ENCODE measurements at regions not wholly inside any gene's neighbourhood (a gene's known extent, or its start where the extent isn't known, plus 50 kb on each side); places are given as distances from the start of the nearest gene placed in this dataset.

- Histone ChIP-seq H3K27me3 (no peaks in the 10 kb centered on the region), H3K27ac (no peak overlapping the region), H3K4me1 (no peaks in the 10 kb centered on the region), H3K36me3 (no peaks in the 10 kb centered on the region), H3K9me3 (no peaks in the 10 kb centered on the region), H3K4me3 (no peak overlapping the region)
- DNase-seq (no peak), ATAC-seq (no peak)
- TF ChIP-seq CTCF (IDR thresholded peaks at IDR 0.05), result no peak
- intact Hi-C loops (cut with DNase I), result no loop called here
Observed at GRCh38 chr10:10855151-10855581, 162.5 kb upstream of the CELF2 start.

GRCh38 chr10:10860455-10860976, 157.2 kb upstream of the CELF2 start:
- intact Hi-C loops (cut with DNase I), result no loop called here
- Histone ChIP-seq H3K9me3 (no peaks in the 10 kb centered on the region), H3K4me1 (no peaks in the 10 kb centered on the region), H3K27me3 (no peaks in the 10 kb centered on the region), H3K27ac (no peak overlapping the region), H3K4me3 (no peak overlapping the region), H3K36me3 (no peaks in the 10 kb centered on the region)
- ATAC-seq (no peak), DNase-seq (no peak)
- TF ChIP-seq CTCF (IDR thresholded peaks at IDR 0.05), result no peak

GRCh38 chr10:10865303-10865702, 152.4 kb upstream of the CELF2 start:
- H3K4me3 ChIP-seq, result no peak overlapping the region
- H3K27ac ChIP-seq, result no peak overlapping the region
- no peak for TF ChIP-seq CTCF (IDR thresholded peaks at IDR 0.05)
- H3K27me3 ChIP-seq, result no peaks in the 10 kb centered on the region
- H3K36me3 ChIP-seq, result no peaks in the 10 kb centered on the region
- H3K9me3 ChIP-seq, result no peaks in the 10 kb centered on the region
- intact Hi-C loops (cut with DNase I), result no loop called here
- DNase-seq (no peak), ATAC-seq (no peak)
- H3K4me1 ChIP-seq, result no peaks in the 10 kb centered on the region

- Histone ChIP-seq H3K27me3 (no peaks in the 10 kb centered on the region), H3K4me3 (no peak overlapping the region), H3K36me3 (no peaks in the 10 kb centered on the region), H3K4me1 (no peaks in the 10 kb centered on the region), H3K9me3 (no peaks in the 10 kb centered on the region), H3K27ac (no peak overlapping the region)
- DNase-seq (no peak), ATAC-seq (no peak)
- intact Hi-C loops (cut with DNase I), result no loop called here
- no peak for TF ChIP-seq CTCF (IDR thresholded peaks at IDR 0.05)
Observed at GRCh38 chr10:10865913-10866312, 151.8 kb upstream of the CELF2 start.

- Histone ChIP-seq H3K27me3 (no peaks in the 10 kb centered on the region), H3K36me3 (no peaks in the 10 kb centered on the region), H3K27ac (no peak overlapping the region), H3K4me1 (peaks cover 5% of the 10 kb centered on the region), H3K9me3 (no peaks in the 10 kb centered on the region), H3K4me3 (no peak overlapping the region)
- no peak for DNase-seq
- TF ChIP-seq CTCF (IDR thresholded peaks at IDR 0.05), result no peak
- intact Hi-C loops (cut with DNase I), result no loop called here
- no peak for ATAC-seq
Observed at GRCh38 chr10:10869592-10869991, 148.1 kb upstream of the CELF2 start.
